ENCODE measurements at regions not wholly inside any gene's neighbourhood (a gene's known extent, or its start where the extent isn't known, plus 50 kb on each side); places are given as distances from the start of the nearest gene placed in this dataset.

DNA sequence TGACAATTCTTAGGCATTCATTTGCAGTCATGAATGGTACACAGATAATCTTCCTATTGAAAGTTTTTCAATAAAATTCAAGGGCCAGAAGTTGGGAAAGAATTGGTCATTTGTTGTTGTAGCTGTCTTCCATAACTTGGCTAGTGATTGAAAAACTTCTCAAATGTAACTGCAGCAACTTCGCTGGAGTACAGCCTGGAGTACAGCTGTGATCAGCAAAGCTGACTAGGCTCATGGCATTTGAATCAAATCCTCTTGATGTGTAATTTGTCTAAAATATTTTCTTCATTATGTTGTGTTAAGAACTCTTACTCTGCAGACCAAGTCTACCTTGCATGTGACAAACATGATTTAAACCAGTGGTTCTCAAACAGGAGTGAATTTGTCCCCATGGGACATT is 226.5 kb upstream of the STEAP1 start:
- Histone ChIP-seq H3K56ac (ENCODE audit: extremely low read depth, insufficient read depth, low read length) (no peak overlapping the region), H2BK5ac (ENCODE audit: low read depth, low read length, poor library complexity, severe bottlenecking) (no peak overlapping the region), H4K91ac (ENCODE audit: insufficient read depth, low read depth, low read length) (no peak overlapping the region), H3K4me1 (ENCODE audit: control insufficient read depth, insufficient read depth, low read length) (no peaks in the 10 kb centered on the region), H3K27me3 (ENCODE audit: control insufficient read depth, insufficient read depth, low read length) (no peaks in the 10 kb centered on the region), H3K23ac (ENCODE audit: low read depth, low read length) (no peak overlapping the region), H2AK9ac (replicated peaks; ENCODE audit: low read depth, low read length, poor library complexity) (no peak overlapping the region), H3K18ac (ENCODE audit: low read depth, low read length) (no peak overlapping the region), H4K20me1 (ENCODE audit: insufficient read depth, low read length) (no peaks in the 10 kb centered on the region), H2BK20ac (ENCODE audit: low read depth, low read length) (no peak overlapping the region), H3K9me1 (ENCODE audit: insufficient read depth, low read length) (no peaks in the 10 kb centered on the region), H2AFZ (replicated peaks; ENCODE audit: low read length, poor library complexity) (no peak overlapping the region), H3K4me2 (ENCODE audit: low read depth, low read length) (no peak overlapping the region), H4K8ac (ENCODE audit: low read depth in 2 of 2, low read length in 2 of 2) (no peak overlapping the region), H3K9ac (ENCODE audit: low read depth, low read length) (no peak overlapping the region), H3K4me3 (ENCODE audit: insufficient read depth, low read depth, low read length) (no peak overlapping the region), H2AK5ac (ENCODE audit: low read depth, low read length) (no peak overlapping the region), H3K14ac (replicated peaks; ENCODE audit: low read depth, low read length) (no peak overlapping the region), H3K4ac (ENCODE audit: low read depth, low read length) (no peak overlapping the region), H2BK120ac (ENCODE audit: low read depth, low read length) (no peak overlapping the region), H3K36me3 (ENCODE audit: control insufficient read depth, insufficient read depth, low read length) (no peaks in the 10 kb centered on the region), H3K9me3 (ENCODE audit: control insufficient read depth, insufficient read depth, low read length) (peaks cover 9% of the 10 kb centered on the region; the same call in 1 of the 2 replicates), H3K27ac (ENCODE audit: insufficient read depth, low read length) (no peak overlapping the region), H2BK15ac (ENCODE audit: low read depth, low read length) (no peak overlapping the region), H3K79me1 (ENCODE audit: low read depth in 1 of 2, low read length in 2 of 2) (no peaks in the 10 kb centered on the region), H4K5ac (ENCODE audit: low read depth, low read length) (no peak overlapping the region)
- dilution Hi-C loops (cut with HindIII; ENCODE audit: low sequenced_read_pairs, unreplicated experiment) (no loop called here), in situ Hi-C loops (cut with MboI; ENCODE audit: low sequenced_read_pairs) (no loop called here), intact Hi-C loops (cut with micrococcal nuclease) (no loop called here)
- BruUV-seq (replicated peaks): no TSS peak
- TF ChIP-seq, protein P1, sequence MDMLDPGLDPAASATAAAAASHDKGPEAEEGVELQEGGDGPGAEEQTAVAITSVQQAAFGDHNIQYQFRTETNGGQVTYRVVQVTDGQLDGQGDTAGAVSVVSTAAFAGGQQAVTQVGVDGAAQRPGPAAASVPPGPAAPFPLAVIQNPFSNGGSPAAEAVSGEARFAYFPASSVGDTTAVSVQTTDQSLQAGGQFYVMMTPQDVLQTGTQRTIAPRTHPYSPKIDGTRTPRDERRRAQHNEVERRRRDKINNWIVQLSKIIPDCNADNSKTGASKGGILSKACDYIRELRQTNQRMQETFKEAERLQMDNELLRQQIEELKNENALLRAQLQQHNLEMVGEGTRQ (IDR thresholded peaks at IDR 0.05; ENCODE audit: low read depth, low read length): no peak
- TF ChIP-seq SMC3 (IDR thresholded peaks at IDR 0.05; ENCODE audit: low read depth, low read length): no peak
- no peak for TF ChIP-seq RAD21 (IDR thresholded peaks at IDR 0.05; ENCODE audit: low read length)
- no peak for TF ChIP-seq POLR2A (IDR thresholded peaks at IDR 0.05; ENCODE audit: low read depth, low read length)
- TF ChIP-seq, protein P2, sequence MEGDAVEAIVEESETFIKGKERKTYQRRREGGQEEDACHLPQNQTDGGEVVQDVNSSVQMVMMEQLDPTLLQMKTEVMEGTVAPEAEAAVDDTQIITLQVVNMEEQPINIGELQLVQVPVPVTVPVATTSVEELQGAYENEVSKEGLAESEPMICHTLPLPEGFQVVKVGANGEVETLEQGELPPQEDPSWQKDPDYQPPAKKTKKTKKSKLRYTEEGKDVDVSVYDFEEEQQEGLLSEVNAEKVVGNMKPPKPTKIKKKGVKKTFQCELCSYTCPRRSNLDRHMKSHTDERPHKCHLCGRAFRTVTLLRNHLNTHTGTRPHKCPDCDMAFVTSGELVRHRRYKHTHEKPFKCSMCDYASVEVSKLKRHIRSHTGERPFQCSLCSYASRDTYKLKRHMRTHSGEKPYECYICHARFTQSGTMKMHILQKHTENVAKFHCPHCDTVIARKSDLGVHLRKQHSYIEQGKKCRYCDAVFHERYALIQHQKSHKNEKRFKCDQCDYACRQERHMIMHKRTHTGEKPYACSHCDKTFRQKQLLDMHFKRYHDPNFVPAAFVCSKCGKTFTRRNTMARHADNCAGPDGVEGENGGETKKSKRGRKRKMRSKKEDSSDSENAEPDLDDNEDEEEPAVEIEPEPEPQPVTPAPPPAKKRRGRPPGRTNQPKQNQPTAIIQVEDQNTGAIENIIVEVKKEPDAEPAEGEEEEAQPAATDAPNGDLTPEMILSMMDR (conservative IDR thresholded peaks at IDR 0.05; ENCODE audit: low read depth, low read length): no peak
- TF ChIP-seq RFX5 (IDR thresholded peaks at IDR 0.05; ENCODE audit: low read depth, low read length): no peak
- TF ChIP-seq FOS (IDR thresholded peaks at IDR 0.05; ENCODE audit: low read depth, low read length): no peak
- TF ChIP-seq, protein P3, sequence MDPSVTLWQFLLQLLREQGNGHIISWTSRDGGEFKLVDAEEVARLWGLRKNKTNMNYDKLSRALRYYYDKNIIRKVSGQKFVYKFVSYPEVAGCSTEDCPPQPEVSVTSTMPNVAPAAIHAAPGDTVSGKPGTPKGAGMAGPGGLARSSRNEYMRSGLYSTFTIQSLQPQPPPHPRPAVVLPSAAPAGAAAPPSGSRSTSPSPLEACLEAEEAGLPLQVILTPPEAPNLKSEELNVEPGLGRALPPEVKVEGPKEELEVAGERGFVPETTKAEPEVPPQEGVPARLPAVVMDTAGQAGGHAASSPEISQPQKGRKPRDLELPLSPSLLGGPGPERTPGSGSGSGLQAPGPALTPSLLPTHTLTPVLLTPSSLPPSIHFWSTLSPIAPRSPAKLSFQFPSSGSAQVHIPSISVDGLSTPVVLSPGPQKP (IDR thresholded peaks at IDR 0.05; ENCODE audit: borderline replicate concordance, low read depth, low read length): no peak
- TF ChIP-seq MAZ (IDR thresholded peaks at IDR 0.05; ENCODE audit: borderline replicate concordance, low read depth, low read length): no peak
- no peak for TF ChIP-seq CHD1 (IDR thresholded peaks at IDR 0.05; ENCODE audit: low read depth, low read length)
- no peak for TF ChIP-seq MXI1 (IDR thresholded peaks at IDR 0.05; ENCODE audit: borderline replicate concordance, low read depth, low read length)
- TF ChIP-seq RCOR1 (IDR thresholded peaks at IDR 0.05; ENCODE audit: insufficient replicate concordance, low read length): no peak
- TF ChIP-seq CEBPB (IDR thresholded peaks at IDR 0.05; ENCODE audit: low read depth, low read length): no peak
- no peak for TF ChIP-seq NFE2L2 (IDR thresholded peaks at IDR 0.05; ENCODE audit: low read depth, low read length)
- no peak for TF ChIP-seq BHLHE40 (IDR thresholded peaks at IDR 0.05; ENCODE audit: low read depth, low read length)
- TF ChIP-seq MAFK (IDR thresholded peaks at IDR 0.05; ENCODE audit: low read depth, low read length): no peak
- ATAC-seq (ENCODE audit: low read depth) (no peak), DNase-seq (no peak)
- WGBS, 2 experiments (ENCODE audit: extremely low coverage in 2 of 2, insufficient read length in 1 of 2): no CpG with 5 or more reads among the region's 1 CpG
- ChIA-PET CTCF (no interaction called here), POLR2A (ENCODE audit: unreplicated experiment) (no interaction called here)

Measured in IMR-90 (cell line).